Activated CD8-positive, alpha-beta T cell treated with anti-CD3 and anti-CD28 coated beads for 36 hours (primary cell): ENCODE measurements at regions not wholly inside any gene's neighbourhood (a gene's known extent, or its start where the extent isn't known, plus 50 kb on each side); places are given as distances from the start of the nearest gene placed in this dataset.

ENCODE experiments used
- ATAC-seq: fragments of 200-7000 bp; cut with Tn5 transposase; one replicate; pipeline ENCODE4 v1.10.0; 2021; ENCODE audit warnings: mild to moderate bottlenecking, moderate library complexity
- CTCF ChIA-PET: fragments of 350-600 bp; sonication (Branson Sonifier 250); formaldehyde crosslinking; loops from one replicate; lab custom pipeline; 2021; ENCODE audit warnings: antibody characterized with exemption; lab: Charles Lee
- POLR2A ChIA-PET: fragments of 350-600 bp; sonication (Branson Sonifier 250); formaldehyde crosslinking; loops from one replicate; lab custom pipeline; 2021; ENCODE audit warnings: antibody characterized with exemption; lab: Charles Lee
- DNase-seq: peaks from one replicate; pipeline ENCODE4 v3.0.0-alpha.2; 2020
- H3K27ac Mint-ChIP-seq: one replicate; pipeline ENCODE4 v1.8.0; 2021; ENCODE audit warnings: mild to moderate bottlenecking, mixed read lengths
- H3K27me3 Mint-ChIP-seq: one replicate; pipeline ENCODE4 v1.8.0; 2021; ENCODE audit warnings: mixed read lengths
- H3K36me3 Mint-ChIP-seq: one replicate; pipeline ENCODE4 v1.8.0; 2021; ENCODE audit warnings: low read depth, mixed read lengths
- H3K4me1 Mint-ChIP-seq: one replicate; pipeline ENCODE4 v1.8.0; 2021; ENCODE audit warnings: low read depth, mixed read lengths
- H3K4me3 Mint-ChIP-seq: one replicate; pipeline ENCODE4 v1.8.0; 2021; ENCODE audit warnings: mild to moderate bottlenecking, moderate library complexity, mixed read lengths
- H3K9me3 Mint-ChIP-seq: one replicate; pipeline ENCODE4 v1.8.0; 2021; ENCODE audit warnings: mixed read lengths
- CTCF ChIP-seq: fragments of 200-600 bp; IDR thresholded peaks from one replicate; pipeline ENCODE4 v1.8.0; 2022; ENCODE audit warnings: antibody characterized with exemption, mild to moderate bottlenecking
- intact Hi-C: fragments of 100-400 bp; cut with micrococcal nuclease; formaldehyde crosslinking; loops from one replicate; pipeline ENCODE4 v1.10.0; 2022

GRCh38 chr7:27351786-27352185 lies 109.2 kb downstream of the EVX1 start:
- intact Hi-C loops, result no loop called here
- DNase-seq (no peak), ATAC-seq (no peak)
- no peak overlapping the region for H3K4me3 Mint-ChIP-seq
- no peak for TF ChIP-seq CTCF
- peaks cover 15% of the 10 kb centered on the region for H3K27me3 Mint-ChIP-seq
- H3K4me1 Mint-ChIP-seq, result no peaks in the 10 kb centered on the region
- H3K9me3 Mint-ChIP-seq, result no peaks in the 10 kb centered on the region
- H3K27ac Mint-ChIP-seq, result no peak overlapping the region
- ChIA-PET CTCF (no interaction called here), POLR2A (no interaction called here)
- no peaks in the 10 kb centered on the region for H3K36me3 Mint-ChIP-seq

- Mint-ChIP-seq H3K4me3 (no peak overlapping the region), H3K27ac (no peak overlapping the region), H3K27me3 (peaks cover 5% of the 10 kb centered on the region), H3K36me3 (no peaks in the 10 kb centered on the region), H3K4me1 (no peaks in the 10 kb centered on the region), H3K9me3 (no peaks in the 10 kb centered on the region)
- ChIA-PET CTCF (interaction anchor here (1.0 kb wide), 1 partner anchor 163 kb away, joined by 3 read pairs; no protein-coding TSS in a partner anchor), POLR2A (no interaction called here)
- no peak for DNase-seq
- ATAC-seq, result no peak
- no peak for TF ChIP-seq CTCF
- intact Hi-C loops, result no loop called here
Measured at GRCh38 chr7:27359181-27360125, 116.9 kb downstream of the EVX1 start.

- peaks cover 5% of the 10 kb centered on the region for H3K27me3 Mint-ChIP-seq
- ATAC-seq, result no peak
- intact Hi-C loops, result no loop called here
- no peak overlapping the region for H3K27ac Mint-ChIP-seq
- H3K4me1 Mint-ChIP-seq, result no peaks in the 10 kb centered on the region
- H3K9me3 Mint-ChIP-seq, result no peaks in the 10 kb centered on the region
- ChIA-PET CTCF (no interaction called here), POLR2A (no interaction called here)
- no peak overlapping the region for H3K4me3 Mint-ChIP-seq
- DNase-seq, result no peak
- H3K36me3 Mint-ChIP-seq, result no peaks in the 10 kb centered on the region
- TF ChIP-seq CTCF, result no peak
Measured at GRCh38 chr7:27361522-27361921, 118.9 kb downstream of the EVX1 start.

- no peaks in the 10 kb centered on the region for H3K9me3 Mint-ChIP-seq
- ATAC-seq (no peak), DNase-seq (no peak)
- CTCF ChIA-PET, result no interaction called here
- POLR2A ChIA-PET, result no interaction called here
- H3K4me1 Mint-ChIP-seq, result no peaks in the 10 kb centered on the region
- no peak for TF ChIP-seq CTCF
- no peak overlapping the region for H3K27ac Mint-ChIP-seq
- intact Hi-C loops, result no loop called here
- no peak overlapping the region for H3K4me3 Mint-ChIP-seq
- H3K27me3 Mint-ChIP-seq, result peaks cover 5% of the 10 kb centered on the region
- no peaks in the 10 kb centered on the region for H3K36me3 Mint-ChIP-seq
Measured at GRCh38 chr7:27362026-27362425, 119.4 kb downstream of the EVX1 start.

- Mint-ChIP-seq H3K27me3 (no peaks in the 10 kb centered on the region), H3K27ac (no peak overlapping the region), H3K4me3 (no peak overlapping the region), H3K36me3 (no peaks in the 10 kb centered on the region), H3K9me3 (no peaks in the 10 kb centered on the region), H3K4me1 (no peaks in the 10 kb centered on the region)
- ATAC-seq (no peak), DNase-seq (no peak)
- POLR2A ChIA-PET, result interaction anchor here (0.8 kb wide), 1 partner anchor 26 kb away, joined by 3 read pairs; no protein-coding TSS in a partner anchor
- no peak for TF ChIP-seq CTCF
- intact Hi-C loops, result no loop called here
- CTCF ChIA-PET, result interaction anchor here (0.8 kb wide), 1 partner anchor 149 kb away, joined by 3 read pairs; no protein-coding TSS in a partner anchor
Measured at GRCh38 chr7:27364344-27364758, 121.7 kb downstream of the EVX1 start.
